ENCODE measurements at regions not wholly inside any gene's neighbourhood (a gene's known extent, or its start where the extent isn't known, plus 50 kb on each side); places are given as distances from the start of the nearest gene placed in this dataset.

GRCh38 chr11:21924262-21924661 lies 268.6 kb upstream of the ANO5 start:
- H3K27me3 ChIP-seq (ENCODE audit: control insufficient read depth, low read length) = no peaks in the 10 kb centered on the region
- no peaks in the 10 kb centered on the region for H3K79me2 ChIP-seq (ENCODE audit: control insufficient read depth, low read length)
- H3K9me2 ChIP-seq (replicated peaks; ENCODE audit: control insufficient read depth, low read length) = no peaks in the 10 kb centered on the region
- H4K20me1 ChIP-seq (ENCODE audit: control insufficient read depth, insufficient read depth, low read depth, low read length) = no peaks in the 10 kb centered on the region
- no peak overlapping the region for H3K4me2 ChIP-seq (ENCODE audit: low read length)
- TF ChIP-seq EZH2phosphoT487 (IDR thresholded peaks at IDR 0.05; ENCODE audit: borderline replicate concordance, low read length) = no peak
- TF ChIP-seq, protein P1, sequence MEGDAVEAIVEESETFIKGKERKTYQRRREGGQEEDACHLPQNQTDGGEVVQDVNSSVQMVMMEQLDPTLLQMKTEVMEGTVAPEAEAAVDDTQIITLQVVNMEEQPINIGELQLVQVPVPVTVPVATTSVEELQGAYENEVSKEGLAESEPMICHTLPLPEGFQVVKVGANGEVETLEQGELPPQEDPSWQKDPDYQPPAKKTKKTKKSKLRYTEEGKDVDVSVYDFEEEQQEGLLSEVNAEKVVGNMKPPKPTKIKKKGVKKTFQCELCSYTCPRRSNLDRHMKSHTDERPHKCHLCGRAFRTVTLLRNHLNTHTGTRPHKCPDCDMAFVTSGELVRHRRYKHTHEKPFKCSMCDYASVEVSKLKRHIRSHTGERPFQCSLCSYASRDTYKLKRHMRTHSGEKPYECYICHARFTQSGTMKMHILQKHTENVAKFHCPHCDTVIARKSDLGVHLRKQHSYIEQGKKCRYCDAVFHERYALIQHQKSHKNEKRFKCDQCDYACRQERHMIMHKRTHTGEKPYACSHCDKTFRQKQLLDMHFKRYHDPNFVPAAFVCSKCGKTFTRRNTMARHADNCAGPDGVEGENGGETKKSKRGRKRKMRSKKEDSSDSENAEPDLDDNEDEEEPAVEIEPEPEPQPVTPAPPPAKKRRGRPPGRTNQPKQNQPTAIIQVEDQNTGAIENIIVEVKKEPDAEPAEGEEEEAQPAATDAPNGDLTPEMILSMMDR (IDR thresholded peaks at IDR 0.05; ENCODE audit: low read depth, low read length, poor library complexity, severe bottlenecking) = no peak
- H3K4me1 ChIP-seq (ENCODE audit: control insufficient read depth, low read length) = no peaks in the 10 kb centered on the region
- no peaks in the 10 kb centered on the region for H3K9me3 ChIP-seq (ENCODE audit: control insufficient read depth, insufficient read depth, low read length)
- no peaks in the 10 kb centered on the region for H3K36me3 ChIP-seq (ENCODE audit: control insufficient read depth, low read length)
- no peak overlapping the region for H3K4me3 ChIP-seq (ENCODE audit: low read length)
- no peak overlapping the region for H3K27ac ChIP-seq (ENCODE audit: low read depth, low read length)
- no peaks in the 10 kb centered on the region for H3F3A ChIP-seq (ENCODE audit: control insufficient read depth, insufficient read depth)

DNA sequence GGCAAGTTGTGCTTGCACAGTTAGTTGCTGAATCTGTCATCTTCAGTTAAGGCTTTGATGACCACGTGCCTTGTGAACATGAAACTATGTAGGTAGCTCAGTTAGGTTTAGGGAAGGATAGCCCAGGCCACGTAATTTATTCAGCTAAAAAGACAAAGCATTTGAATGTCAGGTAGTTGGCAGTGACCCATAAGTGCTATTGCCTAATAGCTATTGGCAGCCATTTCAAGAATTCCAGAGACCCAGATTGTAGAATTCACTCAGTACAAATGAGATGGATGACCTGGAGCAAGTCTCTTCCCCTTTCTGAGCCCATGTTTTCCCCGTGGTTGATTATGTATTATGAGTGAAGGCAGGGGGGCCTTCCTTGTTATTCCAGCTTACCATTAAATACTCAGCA lies 265.3 kb upstream of the ANO5 start:
- Histone ChIP-seq H3K79me2 (ENCODE audit: control insufficient read depth, low read length) (no peaks in the 10 kb centered on the region), H3K27ac (ENCODE audit: low read depth, low read length) (no peak overlapping the region), H4K20me1 (ENCODE audit: control insufficient read depth, insufficient read depth, low read depth, low read length) (no peaks in the 10 kb centered on the region), H3K4me1 (ENCODE audit: control insufficient read depth, low read length) (no peaks in the 10 kb centered on the region), H3K9me2 (replicated peaks; ENCODE audit: control insufficient read depth, low read length) (no peaks in the 10 kb centered on the region), H3F3A (ENCODE audit: control insufficient read depth, insufficient read depth) (no peaks in the 10 kb centered on the region), H3K36me3 (ENCODE audit: control insufficient read depth, low read length) (no peaks in the 10 kb centered on the region), H3K4me3 (ENCODE audit: low read length) (no peak overlapping the region), H3K9me3 (ENCODE audit: control insufficient read depth, insufficient read depth, low read length) (no peaks in the 10 kb centered on the region), H3K4me2 (ENCODE audit: low read length) (no peak overlapping the region), H3K27me3 (ENCODE audit: control insufficient read depth, low read length) (no peaks in the 10 kb centered on the region)
- TF ChIP-seq EZH2phosphoT487 (IDR thresholded peaks at IDR 0.05; ENCODE audit: borderline replicate concordance, low read length) = no peak
- TF ChIP-seq, protein P1 (IDR thresholded peaks at IDR 0.05; ENCODE audit: low read depth, low read length, poor library complexity, severe bottlenecking) = no peak

- no peaks in the 10 kb centered on the region for H3F3A ChIP-seq (ENCODE audit: control insufficient read depth, insufficient read depth)
- H4K20me1 ChIP-seq (ENCODE audit: control insufficient read depth, insufficient read depth, low read depth, low read length) = no peaks in the 10 kb centered on the region
- no peaks in the 10 kb centered on the region for H3K9me2 ChIP-seq (replicated peaks; ENCODE audit: control insufficient read depth, low read length)
- H3K79me2 ChIP-seq (ENCODE audit: control insufficient read depth, low read length) = no peaks in the 10 kb centered on the region
- H3K9me3 ChIP-seq (ENCODE audit: control insufficient read depth, insufficient read depth, low read length) = no peaks in the 10 kb centered on the region
- no peak overlapping the region for H3K4me3 ChIP-seq (ENCODE audit: low read length)
- H3K36me3 ChIP-seq (ENCODE audit: control insufficient read depth, low read length) = no peaks in the 10 kb centered on the region
- no peak overlapping the region for H3K27ac ChIP-seq (ENCODE audit: low read depth, low read length)
- H3K4me1 ChIP-seq (ENCODE audit: control insufficient read depth, low read length) = no peaks in the 10 kb centered on the region
- H3K27me3 ChIP-seq (ENCODE audit: control insufficient read depth, low read length) = no peaks in the 10 kb centered on the region
- H3K4me2 ChIP-seq (ENCODE audit: low read length) = no peak overlapping the region
- no peak for TF ChIP-seq EZH2phosphoT487 (IDR thresholded peaks at IDR 0.05; ENCODE audit: borderline replicate concordance, low read length)
- TF ChIP-seq, protein P1 (IDR thresholded peaks at IDR 0.05; ENCODE audit: low read depth, low read length, poor library complexity, severe bottlenecking) = no peak
These were observed 264.0 kb upstream of the ANO5 start for GRCh38 chr11:21928847-21929246.

DNA sequence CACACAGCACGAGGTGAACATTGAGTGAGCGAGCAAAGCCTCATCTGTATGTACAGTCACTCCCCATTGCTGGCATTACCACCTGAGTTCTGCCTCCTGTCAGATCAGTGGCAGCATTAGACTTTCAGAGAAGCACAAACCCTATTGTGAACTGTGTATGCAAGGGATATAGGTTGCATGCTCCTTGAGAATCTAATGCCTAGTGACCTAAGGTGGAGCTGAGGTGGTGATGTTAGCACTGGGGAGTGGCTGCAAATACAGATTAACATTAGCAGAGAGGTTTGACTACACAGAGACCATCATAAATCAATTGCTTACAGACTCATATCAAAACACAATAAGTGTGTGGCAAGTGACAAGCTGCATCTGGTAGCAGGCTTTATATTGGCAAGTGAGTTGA lies 262.5 kb upstream of the ANO5 start:
- Histone ChIP-seq H3K9me2 (replicated peaks; ENCODE audit: control insufficient read depth, low read length) (no peaks in the 10 kb centered on the region), H4K20me1 (ENCODE audit: control insufficient read depth, insufficient read depth, low read depth, low read length) (no peaks in the 10 kb centered on the region), H3K4me3 (ENCODE audit: low read length) (no peak overlapping the region), H3K27ac (ENCODE audit: low read depth, low read length) (no peak overlapping the region), H3K36me3 (ENCODE audit: control insufficient read depth, low read length) (no peaks in the 10 kb centered on the region), H3F3A (ENCODE audit: control insufficient read depth, insufficient read depth) (no peaks in the 10 kb centered on the region), H3K27me3 (ENCODE audit: control insufficient read depth, low read length) (no peaks in the 10 kb centered on the region), H3K9me3 (ENCODE audit: control insufficient read depth, insufficient read depth, low read length) (no peaks in the 10 kb centered on the region), H3K4me1 (ENCODE audit: control insufficient read depth, low read length) (no peaks in the 10 kb centered on the region), H3K4me2 (ENCODE audit: low read length) (no peak overlapping the region), H3K79me2 (ENCODE audit: control insufficient read depth, low read length) (no peaks in the 10 kb centered on the region)
- TF ChIP-seq, protein P1 (IDR thresholded peaks at IDR 0.05; ENCODE audit: low read depth, low read length, poor library complexity, severe bottlenecking) = no peak
- TF ChIP-seq EZH2phosphoT487 (IDR thresholded peaks at IDR 0.05; ENCODE audit: borderline replicate concordance, low read length) = no peak
